ENCODE measurements at regions not wholly inside any gene's neighbourhood (a gene's known extent, or its start where the extent isn't known, plus 50 kb on each side); places are given as distances from the start of the nearest gene placed in this dataset.
"Not testable (repeated sequence)": the region's sequence is repeated elsewhere in the genome, so short reads cannot be mapped to it uniquely, and the experiment has no call there.

DNA sequence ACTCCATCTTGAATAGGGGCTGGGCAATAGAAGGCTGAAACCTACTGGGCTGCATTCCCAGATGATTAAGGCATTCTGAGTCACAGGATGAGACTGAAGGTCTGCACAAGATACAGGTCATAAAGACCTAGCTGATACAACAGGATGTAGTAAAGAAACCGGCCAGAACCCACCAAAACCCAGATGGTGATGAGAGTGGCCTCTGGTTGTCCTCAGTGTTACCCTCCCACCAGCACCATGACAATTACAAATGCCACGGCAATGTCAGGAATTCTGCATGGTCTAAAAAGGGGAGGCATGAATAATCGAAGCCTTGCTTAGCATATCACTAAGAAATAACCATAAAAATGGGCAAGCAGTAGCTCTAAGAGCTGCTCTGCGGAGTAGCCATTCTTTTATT, 197.0 kb upstream of the USP9Y start:
- TF ChIP-seq, protein P1, sequence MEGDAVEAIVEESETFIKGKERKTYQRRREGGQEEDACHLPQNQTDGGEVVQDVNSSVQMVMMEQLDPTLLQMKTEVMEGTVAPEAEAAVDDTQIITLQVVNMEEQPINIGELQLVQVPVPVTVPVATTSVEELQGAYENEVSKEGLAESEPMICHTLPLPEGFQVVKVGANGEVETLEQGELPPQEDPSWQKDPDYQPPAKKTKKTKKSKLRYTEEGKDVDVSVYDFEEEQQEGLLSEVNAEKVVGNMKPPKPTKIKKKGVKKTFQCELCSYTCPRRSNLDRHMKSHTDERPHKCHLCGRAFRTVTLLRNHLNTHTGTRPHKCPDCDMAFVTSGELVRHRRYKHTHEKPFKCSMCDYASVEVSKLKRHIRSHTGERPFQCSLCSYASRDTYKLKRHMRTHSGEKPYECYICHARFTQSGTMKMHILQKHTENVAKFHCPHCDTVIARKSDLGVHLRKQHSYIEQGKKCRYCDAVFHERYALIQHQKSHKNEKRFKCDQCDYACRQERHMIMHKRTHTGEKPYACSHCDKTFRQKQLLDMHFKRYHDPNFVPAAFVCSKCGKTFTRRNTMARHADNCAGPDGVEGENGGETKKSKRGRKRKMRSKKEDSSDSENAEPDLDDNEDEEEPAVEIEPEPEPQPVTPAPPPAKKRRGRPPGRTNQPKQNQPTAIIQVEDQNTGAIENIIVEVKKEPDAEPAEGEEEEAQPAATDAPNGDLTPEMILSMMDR (IDR thresholded peaks at IDR 0.05), result not testable (repeated sequence)
- not testable (repeated sequence) for TF ChIP-seq POLR2A, POLR2AphosphoS5 (IDR thresholded peaks at IDR 0.05)

Data from transverse colon (tissue), 4 donors.